ENCODE measurements at regions not wholly inside any gene's neighbourhood (a gene's known extent, or its start where the extent isn't known, plus 50 kb on each side); places are given as distances from the start of the nearest gene placed in this dataset.
"Not testable (repeated sequence)": the region's sequence is repeated elsewhere in the genome, so short reads cannot be mapped to it uniquely, and the experiment has no call there.

DNA sequence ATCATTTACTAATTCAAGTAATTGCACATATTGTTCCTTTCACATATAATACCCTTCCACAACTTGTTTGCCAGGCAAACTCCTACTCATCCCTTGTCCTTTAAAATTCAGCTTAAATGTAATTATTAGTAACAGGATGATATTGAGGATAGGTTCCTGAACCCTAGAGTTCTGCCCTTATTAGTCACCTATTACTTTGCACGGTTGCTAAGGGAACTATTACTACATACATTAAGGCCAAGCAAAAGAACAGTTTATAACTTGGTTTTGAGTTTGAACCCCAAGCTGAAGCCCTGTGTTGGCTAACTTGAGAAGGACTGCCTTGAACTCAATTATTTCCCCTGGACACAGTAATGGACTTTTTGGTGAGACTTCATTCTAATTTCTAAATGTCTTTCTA, 529.7 kb downstream of the IGSF11 start:
- no peak for DNase-seq (ENCODE audit: low read depth in 2 of 2)

DNA sequence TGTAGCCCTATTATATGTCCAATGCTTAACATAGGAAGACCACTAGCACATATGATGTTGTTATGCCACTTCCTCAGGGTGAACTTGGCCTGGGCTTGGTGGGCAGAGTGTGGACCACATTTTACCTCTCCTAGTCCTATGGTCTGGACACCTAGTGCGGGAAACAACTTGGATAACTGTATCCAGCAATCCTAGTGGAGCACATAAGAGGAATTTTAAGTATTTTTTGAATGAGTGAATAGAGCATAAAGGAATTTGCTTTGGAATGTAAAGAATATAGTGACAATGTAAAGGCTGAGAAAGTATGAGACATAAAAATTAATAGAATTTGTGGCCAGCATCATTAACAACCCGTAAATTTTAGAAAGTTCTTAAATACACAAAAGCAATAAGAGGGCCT, 528.9 kb downstream of the IGSF11 start:
- DNase-seq (ENCODE audit: low read depth in 2 of 2) = no peak

DNA sequence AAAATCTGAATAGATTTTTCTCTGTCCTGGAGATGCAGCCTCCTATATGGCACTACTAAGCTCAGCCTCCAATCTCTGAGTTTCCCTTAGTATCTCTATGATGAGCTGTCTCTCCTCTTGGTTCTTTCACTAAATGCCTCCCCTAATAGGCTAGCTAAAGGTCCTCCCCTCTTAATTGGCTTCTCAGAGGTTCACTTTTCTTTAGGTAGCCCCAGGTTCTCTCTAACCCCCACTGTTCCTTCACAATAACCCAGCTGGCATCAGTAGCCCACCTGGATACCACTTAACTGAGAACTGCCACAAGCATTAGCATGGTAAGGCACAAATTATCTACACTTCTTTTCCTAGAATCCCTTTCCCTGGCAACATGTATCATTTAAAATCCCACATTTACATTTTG, 523.2 kb downstream of the IGSF11 start:
- no peak for DNase-seq (ENCODE audit: low read depth in 2 of 2)

- no peak for DNase-seq (ENCODE audit: low read depth in 2 of 2)
Observed at GRCh38 chr3:118512301-118512700, 522.3 kb downstream of the IGSF11 start.

- DNase-seq (ENCODE audit: low read depth in 2 of 2) = no peak
Observed at GRCh38 chr3:118525077-118525476, 509.6 kb downstream of the IGSF11 start.

GRCh38 chr3:118526758-118527513, 507.7 kb downstream of the IGSF11 start:
- no peak for DNase-seq (ENCODE audit: low read depth in 2 of 2)

- no peak for DNase-seq (ENCODE audit: low read depth in 2 of 2)
Observed at GRCh38 chr3:118527514-118528044, 507.1 kb downstream of the IGSF11 start.

GRCh38 chr3:118529554-118529953, 505.1 kb downstream of the IGSF11 start:
- DNase-seq (ENCODE audit: low read depth in 2 of 2) = no peak

- no peak for DNase-seq (ENCODE audit: low read depth in 2 of 2)
Observed at GRCh38 chr3:118530350-118530922, 504.2 kb downstream of the IGSF11 start.

GRCh38 chr3:118530927-118531356, 503.7 kb downstream of the IGSF11 start:
- not testable (repeated sequence) for DNase-seq (ENCODE audit: low read depth in 2 of 2)

DNA sequence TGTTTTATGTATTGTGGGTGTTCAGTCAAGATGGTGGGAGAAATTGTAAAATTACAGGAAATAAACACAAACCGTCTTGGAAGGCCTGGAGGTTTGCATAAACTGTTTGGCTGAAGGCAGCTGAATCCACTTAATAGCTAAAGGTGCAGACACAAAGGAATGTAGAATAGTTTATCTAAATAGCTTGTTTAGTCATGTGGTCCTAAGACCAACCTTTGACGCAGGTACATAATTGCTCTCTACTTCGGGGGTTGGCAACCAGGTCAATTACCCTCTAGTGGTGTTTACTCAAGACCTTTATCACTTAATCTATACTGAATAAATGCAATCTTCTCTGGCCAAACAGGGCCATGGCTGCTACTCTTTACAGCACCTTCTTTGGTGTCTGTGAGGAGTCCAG, 502.8 kb downstream of the IGSF11 start:
- DNase-seq (ENCODE audit: low read depth in 2 of 2) = no peak

GRCh38 chr3:118533676-118534075, 501.0 kb downstream of the IGSF11 start:
- no peak for DNase-seq (ENCODE audit: low read depth in 2 of 2)

DNA sequence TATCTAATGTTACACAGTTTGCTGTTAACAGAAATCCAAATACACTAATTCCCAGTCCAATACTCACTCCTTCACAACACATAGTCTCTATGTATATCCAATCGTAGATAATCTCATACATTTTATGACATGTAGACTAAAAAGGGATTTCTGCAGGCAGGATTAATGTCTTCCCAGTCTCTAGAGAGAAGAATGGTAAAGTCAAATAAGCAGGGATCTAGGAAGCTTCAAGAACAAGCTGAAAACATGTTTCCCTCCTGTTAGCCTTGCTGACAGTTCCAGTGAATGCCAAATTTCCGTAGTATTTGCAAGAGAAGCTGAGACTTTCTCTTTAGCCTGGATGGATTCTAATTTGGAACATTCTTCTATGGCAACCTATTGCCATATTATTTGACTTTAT, 500.1 kb downstream of the IGSF11 start:
- no peak for DNase-seq (ENCODE audit: low read depth in 2 of 2)

- DNase-seq (ENCODE audit: low read depth in 2 of 2) = no peak
Observed at GRCh38 chr3:118536764-118537163, 497.9 kb downstream of the IGSF11 start.

DNA sequence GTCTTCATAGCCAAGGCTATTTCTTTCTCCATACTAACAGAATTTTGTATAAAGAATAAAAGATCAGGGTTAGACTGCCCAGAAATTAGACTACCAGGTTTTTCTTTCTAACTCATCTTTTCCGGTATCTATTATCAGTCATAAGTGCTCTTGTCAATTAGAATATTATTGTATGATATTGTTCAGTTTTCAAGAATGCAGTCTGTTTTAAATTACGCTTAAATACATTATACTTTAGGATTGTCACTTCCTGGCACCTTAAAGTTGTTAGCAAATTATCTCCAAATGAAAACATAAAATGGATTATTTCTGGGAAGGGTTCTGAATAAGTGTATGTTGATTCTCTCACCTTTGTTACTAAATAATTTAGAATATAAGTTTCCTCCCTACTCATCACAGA, 497.2 kb downstream of the IGSF11 start:
- DNase-seq (ENCODE audit: low read depth in 2 of 2) = no peak

- DNase-seq (ENCODE audit: low read depth in 2 of 2) = no peak
Observed at GRCh38 chr3:118538187-118538586, 496.5 kb downstream of the IGSF11 start.

DNA sequence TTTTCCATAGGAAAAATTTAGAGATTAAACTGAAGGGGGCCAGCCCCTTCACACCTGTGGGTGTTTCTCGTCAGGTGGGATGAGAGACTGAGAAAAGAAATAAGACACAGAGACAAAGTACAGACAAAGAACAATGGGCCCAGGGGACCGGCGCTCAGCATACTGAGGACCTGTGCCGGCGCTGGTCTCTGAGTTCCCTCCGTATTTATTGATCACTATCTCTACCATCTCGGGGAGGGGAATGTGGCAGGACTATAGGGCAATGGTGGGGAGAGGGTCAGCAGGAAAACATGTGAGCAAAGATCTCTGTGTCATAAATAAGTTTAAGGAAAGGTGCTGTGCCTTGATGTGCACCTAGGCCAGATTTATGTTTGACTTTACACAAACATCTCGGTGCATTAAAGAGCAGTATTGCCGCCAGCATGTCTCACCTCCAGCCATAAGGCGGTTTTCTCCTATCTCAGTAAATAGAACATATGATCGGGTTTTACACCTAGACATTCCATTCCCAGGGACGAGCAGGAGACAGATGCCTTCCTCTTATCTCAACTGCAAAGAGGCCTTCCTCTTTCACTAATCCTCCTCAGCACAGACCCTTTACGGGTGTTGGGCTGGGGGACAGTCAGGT, 494.7 kb downstream of the IGSF11 start:
- not testable (repeated sequence) for DNase-seq (ENCODE audit: low read depth in 2 of 2)

- DNase-seq (ENCODE audit: low read depth in 2 of 2) = not testable (repeated sequence)
Observed at GRCh38 chr3:118540448-118540821, 494.2 kb downstream of the IGSF11 start.

GRCh38 chr3:118540826-118541225, 493.8 kb downstream of the IGSF11 start:
- no peak for DNase-seq (ENCODE audit: low read depth in 2 of 2)

GRCh38 chr3:118541796-118542195, 492.9 kb downstream of the IGSF11 start:
- no peak for DNase-seq (ENCODE audit: low read depth in 2 of 2)

DNA sequence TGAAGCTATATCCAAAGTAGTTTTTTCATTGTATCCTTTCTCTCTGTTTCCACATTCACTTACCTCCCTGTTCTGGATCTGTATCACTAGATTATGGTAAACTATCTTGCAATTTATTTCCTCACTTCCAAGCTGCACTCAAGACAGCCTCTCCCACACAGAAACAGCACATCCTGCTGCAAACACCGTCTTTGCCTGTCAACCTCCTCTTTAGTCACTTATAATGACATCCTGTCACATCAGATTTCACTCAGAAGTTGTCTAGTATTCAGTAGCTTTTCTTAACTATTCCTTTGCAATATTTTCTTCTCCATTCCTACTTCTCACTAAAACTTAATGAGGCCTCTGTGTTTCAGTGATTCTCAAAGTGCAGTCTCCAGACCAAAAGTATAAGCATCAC, 490.8 kb downstream of the IGSF11 start:
- no peak for DNase-seq (ENCODE audit: low read depth in 2 of 2)

GRCh38 chr3:118544458-118544857, 490.2 kb downstream of the IGSF11 start:
- DNase-seq (ENCODE audit: low read depth in 2 of 2) = no peak

DNA sequence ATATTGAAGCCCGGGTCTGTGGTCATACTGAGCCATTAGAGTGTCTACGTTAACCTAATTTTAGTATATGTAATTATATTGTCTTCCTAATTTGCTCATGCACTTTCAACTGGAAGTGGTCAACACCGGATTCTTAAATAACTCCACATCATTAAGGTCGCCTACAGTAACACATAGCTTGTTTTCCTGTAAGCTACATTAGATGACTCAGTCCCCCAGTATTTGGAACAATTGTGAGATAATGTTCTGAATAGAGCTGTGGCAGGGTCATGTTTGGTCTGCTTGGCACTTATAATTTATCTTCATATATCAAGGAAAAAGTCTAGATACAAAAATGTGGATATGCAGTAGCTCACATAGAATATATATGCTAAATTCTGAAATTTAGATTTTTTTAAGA, 486.2 kb downstream of the IGSF11 start:
- no peak for DNase-seq (ENCODE audit: low read depth in 2 of 2)
